Inferior parietal cortex (tissue), 1 donor: ENCODE measurements at regions not wholly inside any gene's neighbourhood (a gene's known extent, or its start where the extent isn't known, plus 50 kb on each side); places are given as distances from the start of the nearest gene placed in this dataset.
"Not testable (repeated sequence)": the region's sequence is repeated elsewhere in the genome, so short reads cannot be mapped to it uniquely, and the experiment has no call there.

Experiments
- DNase-seq: peaks from one replicate; pipeline ENCODE4 v3.0.0-alpha.2; 2016; ENCODE audit errors: extremely low spot score

DNA sequence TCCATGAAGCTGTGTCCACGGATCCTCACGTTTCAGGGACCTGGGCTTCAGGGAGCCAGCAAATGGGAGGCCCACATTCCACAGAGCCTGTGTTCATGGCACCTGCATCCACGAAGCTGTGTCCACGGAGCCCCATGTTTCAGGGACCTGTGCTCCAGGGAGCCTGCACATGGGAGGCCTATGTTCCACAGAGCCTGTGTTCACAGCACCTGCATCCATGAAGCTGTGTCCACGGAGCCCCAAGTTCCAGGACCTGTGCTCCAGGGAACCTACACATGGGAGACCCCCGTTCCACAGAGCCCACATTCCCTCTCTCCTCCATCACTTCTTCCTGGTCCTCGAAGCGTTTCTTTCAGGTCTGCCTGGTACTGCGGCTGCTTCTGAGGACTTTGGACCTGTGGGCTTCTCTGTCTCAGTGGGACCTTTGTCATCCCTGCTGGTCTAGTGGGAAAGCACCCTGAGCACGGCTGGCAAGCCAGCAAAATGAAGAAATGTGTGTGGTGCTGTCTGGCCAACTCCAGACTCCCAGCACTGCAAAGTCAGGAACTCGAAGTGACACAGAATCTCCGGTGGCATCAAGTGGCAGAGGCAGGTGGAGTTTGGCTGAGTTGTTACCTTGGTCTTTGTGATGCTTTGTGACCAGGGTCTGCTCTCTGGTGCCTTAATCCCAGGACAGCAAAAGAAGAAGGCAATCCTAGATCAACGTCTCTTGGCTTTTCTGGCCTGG lies 245.9 kb downstream of the DLL1 start:
- no peak for DNase-seq

DNA sequence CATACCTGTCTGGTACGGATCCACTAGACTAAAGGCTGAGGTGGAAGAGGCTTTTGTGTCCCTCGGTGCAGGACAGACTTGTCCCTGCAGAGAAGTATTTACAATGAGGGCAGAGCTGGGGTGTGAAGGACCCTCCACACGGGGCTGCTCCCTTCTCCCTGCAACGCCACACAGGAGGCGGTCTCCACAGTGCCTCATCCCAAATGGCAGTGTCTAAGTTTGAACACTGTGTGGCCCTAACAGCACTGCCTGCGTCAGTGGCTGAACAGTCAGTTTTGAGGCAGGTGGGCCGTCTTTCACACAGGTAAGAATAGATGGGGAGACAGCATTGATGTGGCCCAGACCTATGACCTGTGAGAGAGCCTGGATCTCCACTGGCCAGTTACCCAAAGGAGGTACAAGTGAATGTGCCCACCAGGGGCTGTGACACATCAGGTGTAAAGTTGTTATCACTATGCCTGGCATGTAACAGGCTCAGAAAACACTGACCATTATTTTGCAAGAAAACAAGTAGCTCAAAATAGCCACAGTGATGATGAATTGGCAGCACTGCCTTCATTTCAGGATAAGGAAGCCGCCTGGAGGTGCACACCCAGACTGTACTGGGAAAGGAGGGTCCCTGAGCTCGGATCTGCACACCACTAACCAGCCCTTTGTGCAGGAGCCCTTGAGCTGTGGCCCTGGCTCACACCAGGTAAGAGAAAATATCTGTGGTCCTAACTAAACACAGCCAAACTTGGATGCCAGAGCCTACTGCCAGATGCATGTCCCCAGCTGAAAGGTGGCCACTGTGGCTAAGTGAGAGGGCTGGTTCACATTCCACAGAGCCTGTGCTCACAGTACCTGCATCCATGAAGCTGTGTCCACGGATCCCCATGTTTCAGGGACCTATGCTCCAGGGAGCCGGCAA lies 246.7 kb downstream of the DLL1 start:
- no peak for DNase-seq

DNA sequence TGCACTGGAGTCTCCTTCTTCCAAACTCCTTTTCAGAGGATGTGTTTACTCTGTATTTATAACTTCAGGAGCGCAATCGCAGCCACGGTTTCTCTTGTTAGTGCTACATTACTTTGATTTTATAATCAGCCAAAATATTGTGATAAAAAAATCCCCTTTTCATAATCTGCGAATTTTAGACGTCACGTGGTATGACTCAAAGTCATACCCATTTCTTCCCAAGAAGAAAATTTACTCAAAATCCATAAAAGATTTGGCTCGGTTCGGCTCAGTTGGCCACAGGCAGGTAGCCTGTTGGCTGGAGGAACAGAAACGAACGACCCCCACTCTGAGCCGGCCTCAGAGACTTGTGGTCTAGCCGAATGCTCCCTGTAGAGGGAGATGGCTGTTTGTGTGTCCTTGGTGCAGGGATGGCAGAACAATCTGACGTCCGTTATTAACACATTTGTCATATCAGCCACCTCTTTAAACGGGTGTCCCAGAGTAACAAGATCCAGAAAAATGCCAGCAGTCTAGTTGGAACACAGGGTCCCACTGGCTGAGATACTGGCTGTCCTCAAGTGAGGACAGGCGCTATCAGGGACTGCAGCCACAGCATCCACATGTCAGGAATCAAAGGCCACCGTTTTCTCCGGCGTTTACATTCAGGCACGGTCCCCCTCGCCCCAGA lies 247.6 kb downstream of the DLL1 start:
- no peak for DNase-seq

DNA sequence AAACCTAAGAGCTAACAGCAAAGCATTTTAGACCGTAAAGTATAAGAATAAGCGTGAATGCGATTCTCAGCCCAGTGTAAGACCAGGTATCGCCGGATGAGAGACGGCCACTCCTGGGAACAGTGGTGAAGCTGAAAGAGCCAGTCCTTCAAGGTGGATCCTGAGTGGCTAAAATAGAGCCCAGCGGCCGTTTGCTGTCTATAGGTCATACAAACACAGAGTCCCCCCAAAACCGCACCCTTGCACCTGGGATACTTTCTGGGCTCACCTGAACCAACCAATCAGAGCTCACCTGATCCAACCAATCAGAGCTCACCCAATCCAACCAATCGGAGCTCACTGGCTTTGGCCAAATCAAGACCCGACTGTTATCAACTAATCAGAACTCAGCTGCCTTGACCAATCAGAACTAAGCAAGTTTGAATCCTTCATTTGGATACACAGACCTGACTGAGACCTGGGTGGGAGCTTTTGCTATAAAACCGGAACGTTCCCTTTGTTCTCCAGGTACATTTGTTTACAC lies 248.2 kb downstream of the DLL1 start:
- DNase-seq: no peak

DNA sequence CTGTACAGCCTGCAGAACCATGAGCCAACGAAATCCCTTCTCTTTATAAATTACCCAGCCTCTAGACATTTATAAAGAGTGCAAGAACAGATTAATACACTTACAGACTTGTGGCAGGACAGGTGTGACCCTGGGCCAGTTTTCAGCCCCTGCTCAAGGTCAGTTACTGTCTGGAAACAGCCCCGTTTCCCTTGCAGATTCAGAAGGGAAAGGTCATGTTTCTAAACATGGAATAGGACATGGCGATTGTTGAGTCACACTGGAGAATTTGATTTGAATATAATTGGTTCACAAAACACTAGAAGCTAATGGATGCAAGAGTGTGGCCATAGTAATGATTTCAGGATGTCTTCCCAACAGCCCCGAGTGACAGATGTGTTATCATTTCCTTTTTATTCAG lies 248.8 kb downstream of the DLL1 start:
- no peak for DNase-seq

DNA sequence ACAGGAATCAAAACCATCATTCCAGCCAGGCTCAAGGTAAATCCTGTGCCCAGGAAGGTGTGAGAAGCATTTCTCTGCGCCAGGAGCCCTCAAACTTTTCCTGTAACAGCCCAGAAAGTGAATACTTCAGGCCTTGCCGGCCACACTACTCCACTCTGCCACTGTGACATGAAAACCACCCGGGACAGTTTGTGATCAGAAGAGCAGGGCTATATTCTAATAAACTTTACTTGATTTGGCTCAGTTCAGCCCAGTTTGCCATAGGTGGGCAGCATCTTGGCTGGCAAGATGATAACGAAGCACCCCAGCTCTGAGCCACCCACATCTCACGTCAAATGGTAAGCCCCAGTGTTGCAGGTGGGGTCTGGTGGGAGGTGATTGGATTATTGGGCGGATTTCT lies 249.4 kb downstream of the DLL1 start:
- DNase-seq: no peak

DNA sequence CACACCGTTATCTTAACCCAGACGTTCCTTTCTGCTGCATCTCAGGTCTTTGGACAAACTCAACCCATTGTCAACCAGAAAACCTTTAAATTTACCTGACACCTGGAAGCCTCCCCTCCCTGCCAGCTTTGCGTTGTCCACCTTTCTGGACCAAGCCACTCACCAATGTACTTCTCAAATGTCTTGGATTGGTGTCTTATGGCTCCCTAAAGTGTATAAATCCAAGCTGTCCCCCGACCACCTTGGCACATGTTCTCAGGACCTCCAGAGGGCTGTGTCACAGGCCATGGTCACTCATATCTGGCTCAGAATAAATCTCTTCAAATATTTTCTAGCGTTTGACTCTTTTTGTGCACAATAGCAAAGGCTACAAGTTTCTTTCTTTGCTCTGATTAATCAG lies 250.0 kb downstream of the DLL1 start:
- DNase-seq: no peak

DNA sequence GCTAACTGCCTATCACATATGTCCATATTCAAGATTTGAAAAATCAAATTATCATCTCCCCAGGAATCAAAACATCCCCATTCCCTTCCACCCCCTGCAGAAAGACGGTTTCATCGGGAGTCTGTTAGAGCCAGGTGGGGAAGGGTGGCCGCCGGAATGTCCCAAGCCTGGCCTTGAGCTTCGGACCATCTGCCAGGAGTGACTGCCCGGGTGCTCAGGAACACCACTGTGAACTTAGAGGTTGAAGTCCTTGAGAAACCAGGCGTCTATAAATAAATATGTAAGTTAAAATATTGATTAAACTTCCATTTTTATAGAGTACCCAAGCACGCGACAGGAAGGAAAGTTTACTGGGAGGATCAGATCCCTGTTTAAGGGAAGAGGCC lies 250.8 kb downstream of the DLL1 start:
- DNase-seq: no peak

DNA sequence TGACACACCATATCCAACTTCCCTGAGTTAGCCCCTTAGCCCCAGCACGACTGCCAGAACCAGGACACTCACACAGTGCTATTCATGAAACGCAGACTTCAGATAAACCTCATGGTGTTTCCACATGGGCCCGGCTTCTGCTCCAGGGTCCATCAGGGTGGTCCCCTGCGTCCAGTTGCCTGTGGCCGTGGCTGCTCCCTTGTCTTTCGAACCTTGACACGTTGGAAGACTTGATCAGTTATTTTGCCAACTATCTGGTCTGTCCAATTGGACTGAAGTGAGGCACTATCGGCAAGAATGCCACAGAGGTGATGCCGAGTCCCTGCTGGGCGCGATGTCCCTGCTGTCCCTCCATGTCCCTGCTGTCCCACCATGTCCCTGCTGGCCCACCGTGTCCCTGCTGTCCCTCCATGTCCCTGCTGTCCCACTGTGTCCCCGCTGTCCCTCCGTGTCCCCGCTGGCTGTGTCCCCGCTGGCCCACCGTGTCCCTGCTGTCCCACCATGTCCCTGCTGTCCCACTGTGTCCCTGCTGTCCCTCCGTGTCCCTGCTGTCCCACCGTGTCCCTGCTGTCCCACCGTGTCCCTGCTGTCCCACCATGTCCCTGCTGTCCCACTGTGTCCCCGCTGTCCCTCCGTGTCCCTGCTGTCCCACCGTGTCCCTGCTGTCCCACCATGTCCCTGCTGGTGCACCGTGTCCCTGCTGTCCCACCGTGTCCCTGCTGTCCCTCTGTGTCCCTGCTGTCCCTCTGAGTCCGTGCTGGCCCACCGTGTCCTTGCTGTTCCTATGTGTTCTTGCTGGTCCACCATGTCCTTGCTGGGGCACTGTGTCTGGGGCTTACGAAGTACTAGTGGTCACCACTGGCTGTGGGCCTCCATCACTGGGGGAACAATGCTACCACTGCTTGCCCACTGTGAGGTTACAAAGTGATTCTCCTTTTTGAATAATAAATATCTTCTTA lies 251.4 kb downstream of the DLL1 start:
- no peak for DNase-seq

DNA sequence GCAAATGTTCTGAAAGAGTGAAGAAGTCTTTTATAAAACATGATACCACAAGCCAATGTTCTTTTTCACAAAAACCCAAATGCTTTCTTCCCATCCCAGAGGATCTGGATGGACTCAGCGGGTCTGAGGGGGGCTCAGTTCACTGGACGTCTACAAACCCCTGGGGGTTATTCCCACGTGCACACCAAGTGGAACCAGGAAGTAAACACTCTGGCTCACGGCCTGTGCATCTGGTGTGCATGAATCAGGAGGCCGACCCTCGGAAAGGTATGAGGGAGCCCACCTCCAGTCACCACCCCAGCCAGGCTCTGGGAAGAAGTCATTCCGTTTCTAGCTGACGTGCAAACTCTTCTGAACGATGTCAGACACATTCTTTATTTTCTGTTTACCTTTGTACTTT lies 252.2 kb downstream of the DLL1 start:
- DNase-seq: no peak

DNA sequence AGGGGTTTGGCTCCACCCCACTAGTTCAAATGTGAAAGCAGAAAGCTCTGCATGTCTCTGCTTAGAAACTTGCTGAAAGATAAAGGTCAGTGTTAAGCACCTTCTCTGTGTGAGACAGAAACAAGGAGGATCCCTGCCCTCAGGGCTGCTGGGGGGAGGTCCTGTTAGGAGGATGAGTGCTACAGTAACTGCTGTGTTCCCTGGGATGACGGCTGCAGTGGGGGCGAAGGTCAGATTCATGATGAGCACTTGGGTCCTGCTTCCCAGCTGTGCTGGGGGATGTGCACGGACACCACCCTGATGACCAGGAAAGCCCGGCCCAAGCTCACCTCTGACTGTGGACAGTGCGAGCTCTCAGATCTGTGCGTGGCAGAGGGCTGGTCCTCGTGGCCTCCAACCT lies 252.6 kb downstream of the DLL1 start:
- no peak for DNase-seq

DNA sequence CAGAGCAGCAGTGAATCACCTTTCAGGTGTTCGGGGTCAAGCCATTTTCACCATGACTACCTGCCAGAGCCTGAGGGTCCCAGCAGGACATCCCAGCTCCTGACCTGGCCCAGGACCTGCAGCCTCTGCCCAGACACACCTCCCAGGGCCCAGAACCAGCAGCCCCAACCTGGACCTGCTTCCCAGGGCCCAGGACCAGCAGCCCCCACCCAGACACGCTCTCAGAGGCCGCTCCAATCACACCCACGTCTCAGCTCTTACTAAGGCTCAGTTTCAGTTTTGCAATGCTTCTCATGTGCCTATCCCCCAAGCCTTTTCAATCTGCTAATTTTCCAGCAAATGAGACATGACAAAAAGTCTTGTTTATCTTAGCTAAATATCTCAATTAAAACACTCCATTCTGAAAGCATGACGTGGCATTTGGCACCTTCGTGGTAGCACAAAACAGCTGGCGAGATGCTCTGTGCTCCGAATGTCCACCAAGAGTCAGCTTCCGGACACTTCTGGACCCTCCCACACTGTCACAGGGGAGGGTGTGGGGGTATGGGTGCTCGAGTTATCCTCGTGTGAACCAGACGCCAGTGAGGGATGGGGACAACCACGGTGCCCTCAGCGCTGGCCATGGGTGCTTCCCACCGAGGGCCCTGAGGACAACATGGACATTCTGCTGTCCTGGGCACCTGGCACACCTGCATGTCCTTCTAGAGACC lies 253.2 kb downstream of the DLL1 start:
- DNase-seq: no peak

DNA sequence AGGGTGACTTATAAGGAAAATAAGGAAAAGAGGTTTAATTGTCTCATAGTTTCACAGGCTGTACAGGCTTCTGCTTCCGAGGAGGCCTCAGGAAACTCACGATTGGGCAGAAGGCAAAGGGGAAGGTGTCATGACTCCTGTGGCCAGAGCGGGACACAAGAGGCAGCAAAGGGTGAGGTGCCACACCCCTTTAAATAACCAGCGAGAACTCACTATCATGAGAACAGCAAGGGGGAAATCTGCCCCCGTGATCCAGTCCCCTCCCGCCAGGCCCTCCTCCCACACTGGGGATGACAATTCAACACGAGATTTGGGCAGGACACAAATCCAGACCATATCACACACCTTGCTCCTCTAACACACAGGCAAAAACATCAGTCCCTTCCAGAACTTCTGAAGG lies 254.0 kb downstream of the DLL1 start:
- no peak for DNase-seq

DNA sequence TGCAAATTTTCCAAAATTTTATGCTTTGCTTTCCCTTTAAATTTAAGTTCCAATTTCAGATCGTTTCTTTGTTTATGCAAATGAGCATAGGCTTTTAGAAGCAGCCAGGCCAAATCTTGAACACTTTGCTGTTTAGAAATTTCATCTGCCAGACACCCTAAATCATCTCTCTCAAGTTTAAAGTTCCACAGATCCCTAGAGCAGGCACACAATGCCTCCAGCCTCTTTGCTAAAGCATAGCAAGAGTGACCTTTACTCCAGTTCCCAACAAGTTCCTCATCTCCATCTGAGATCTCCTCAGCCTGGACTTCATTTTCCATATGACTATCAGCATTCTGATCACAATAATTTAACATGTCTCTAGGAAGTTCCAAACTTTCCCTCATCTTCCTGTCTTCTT lies 254.5 kb downstream of the DLL1 start:
- DNase-seq: not testable (repeated sequence)

DNA sequence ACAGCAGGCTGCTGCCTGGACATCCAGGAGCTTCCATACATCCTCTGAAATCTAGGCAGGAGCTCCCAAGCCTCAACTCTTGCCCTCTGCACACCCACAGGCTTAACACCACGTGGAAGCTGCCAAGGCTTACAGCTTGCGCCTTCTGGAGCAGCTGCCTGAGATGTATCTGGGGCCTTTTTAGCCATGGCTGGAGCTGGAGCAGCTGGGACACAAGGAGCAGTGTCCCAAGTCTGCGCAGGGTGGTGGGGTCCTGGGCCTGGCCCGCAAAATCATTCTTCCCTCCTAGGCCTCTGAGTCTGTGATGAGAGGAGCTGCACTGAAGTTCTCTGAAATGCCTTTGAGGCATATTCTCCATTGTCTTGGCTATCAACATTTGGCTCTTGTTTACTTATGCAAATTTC lies 255.0 kb downstream of the DLL1 start:
- no peak for DNase-seq

DNA sequence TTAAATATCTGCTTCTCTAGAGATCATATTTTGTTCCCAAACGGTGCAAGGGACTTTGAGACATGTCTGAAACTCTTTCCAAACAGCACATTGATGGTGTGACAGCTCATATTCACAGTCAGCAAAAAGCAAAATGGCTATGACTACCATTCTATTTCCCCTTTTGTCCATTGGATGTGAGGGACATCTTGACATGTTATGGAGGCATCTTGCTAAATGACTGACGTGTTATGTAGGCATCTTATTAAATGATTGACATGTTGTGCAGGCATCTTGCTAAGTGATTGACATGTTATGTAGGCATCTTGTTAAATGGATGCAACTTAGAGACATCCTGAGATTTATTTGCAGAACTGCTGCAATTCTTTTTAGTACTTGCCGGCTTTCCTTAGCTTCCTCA lies 255.8 kb downstream of the DLL1 start:
- DNase-seq: no peak

DNA sequence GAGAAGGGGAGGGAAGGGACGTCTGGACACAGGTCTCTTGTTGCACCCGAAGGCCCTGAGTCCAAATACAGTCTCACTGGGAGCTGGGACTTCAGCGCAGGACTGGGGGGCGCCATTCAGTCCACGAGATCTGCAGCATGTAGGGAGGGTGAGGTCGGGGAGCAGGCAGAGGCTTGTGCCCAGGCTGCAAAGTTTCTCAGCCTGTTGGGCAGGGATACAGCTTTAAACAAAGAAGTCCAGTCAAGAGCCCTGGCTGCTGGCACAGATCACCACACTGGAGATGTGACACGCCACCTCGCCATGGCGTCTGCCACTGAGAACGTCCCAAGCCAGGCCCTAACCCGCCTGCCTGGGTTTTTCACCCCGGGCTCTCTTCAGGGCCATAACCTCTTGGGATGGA lies 256.6 kb downstream of the DLL1 start:
- no peak for DNase-seq

DNA sequence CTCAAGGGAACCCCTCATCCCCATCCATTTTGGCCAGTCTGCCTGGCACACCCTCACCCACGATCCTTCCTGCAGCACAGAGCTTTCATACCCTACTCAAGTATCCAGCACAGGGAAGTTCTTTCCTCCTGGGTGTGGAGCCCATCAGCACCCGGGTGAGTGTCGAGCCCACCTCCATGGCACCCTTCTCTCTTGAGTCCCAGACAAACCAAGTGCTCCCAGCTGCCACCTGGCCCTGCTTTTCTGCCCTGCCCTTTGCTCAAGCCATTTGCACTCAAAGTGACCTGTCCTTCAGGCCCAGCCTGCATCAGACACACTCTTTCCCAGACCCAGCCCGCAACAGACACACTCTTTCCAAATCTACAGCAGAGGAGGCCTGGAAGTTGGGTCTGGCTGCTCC lies 257.2 kb downstream of the DLL1 start:
- no peak for DNase-seq

DNA sequence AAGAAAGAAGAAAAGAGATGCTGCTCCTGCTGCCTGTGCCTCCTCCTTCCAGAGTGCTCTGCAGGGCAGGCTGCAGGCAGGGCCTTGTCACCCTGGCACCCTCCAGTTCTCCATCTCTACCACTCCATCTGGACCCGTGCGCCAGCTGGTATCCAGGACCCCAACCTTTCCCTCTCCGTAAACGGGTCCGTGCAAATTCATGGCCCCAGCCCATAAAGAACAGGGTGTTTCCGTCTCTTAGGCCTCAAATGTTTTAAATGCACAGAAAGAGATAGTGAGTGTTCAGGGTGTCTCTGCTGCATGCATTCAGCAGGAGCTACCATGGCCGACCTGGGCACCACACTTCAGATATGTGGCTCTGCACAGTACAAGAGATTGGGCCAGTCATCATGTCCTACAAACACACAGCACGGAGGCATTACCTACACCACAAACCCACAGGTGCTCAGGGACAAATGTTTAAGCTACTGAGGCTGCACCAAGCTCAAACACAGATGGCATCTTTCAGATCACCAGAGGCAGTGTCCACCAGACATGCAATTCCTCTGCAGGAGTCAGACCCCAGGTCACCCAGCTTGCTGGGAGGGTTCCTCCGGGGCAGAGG lies 258.1 kb downstream of the DLL1 start:
- no peak for DNase-seq

DNA sequence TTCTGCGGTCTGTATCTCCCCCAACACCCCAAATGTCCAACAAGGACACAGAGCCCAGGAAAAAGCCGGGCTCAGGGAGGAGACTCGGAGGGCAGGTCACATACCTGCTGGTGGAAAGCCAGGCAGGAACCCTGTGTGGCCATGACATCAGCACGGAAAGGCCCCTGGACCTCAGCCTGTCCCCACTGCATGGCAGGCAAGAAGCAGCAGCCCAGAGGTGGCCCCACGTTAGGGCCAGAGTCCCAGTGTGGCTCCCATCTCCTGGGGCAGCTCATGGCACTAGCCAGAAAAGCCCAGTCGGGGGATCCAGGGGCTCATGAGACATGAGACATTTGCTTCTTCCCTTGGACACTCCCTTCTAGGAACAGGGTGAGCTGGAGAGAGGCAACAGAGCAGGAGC lies 258.7 kb downstream of the DLL1 start:
- DNase-seq: no peak
